GM12878 (cell line): ENCODE measurements at regions not wholly inside any gene's neighbourhood (a gene's known extent, or its start where the extent isn't known, plus 50 kb on each side); places are given as distances from the start of the nearest gene placed in this dataset.

Source experiments
- CBX3 ChIP-seq: fragments of 200-600 bp; sonication (generic); IDR thresholded peaks from 2 replicates; pipeline ENCODE4 v1.6.1; 2016; ENCODE audit warnings: low read depth, borderline replicate concordance
- CEBPZ ChIP-seq: fragments of 150-350 bp; IDR thresholded peaks from 2 replicates; pipeline ENCODE4 v1.6.1; 2016; ENCODE audit warnings: low read depth, low read length
- CTCF ChIP-seq, 3 experiments: IDR thresholded peaks in 2 of 3; conservative IDR thresholded peaks in 1 of 3; 2 replicates each; pipeline ENCODE4 v1.5.1; 2011; ENCODE audit warnings: low read depth in 3 of 3, low read length in 3 of 3, mild to moderate bottlenecking in 3 of 3, control low read depth in 2 of 3, moderate library complexity in 2 of 3, inconsistent platforms in 1 of 3, mixed read lengths in 1 of 3; ENCODE audit not compliant: control insufficient read depth in 2 of 3, insufficient read depth in 1 of 3; ENCODE audit errors: extremely low read depth in 1 of 3
- EZH2 ChIP-seq: IDR thresholded peaks from 2 replicates; pipeline ENCODE4 v1.6.1; 2012; ENCODE audit warnings: low read depth, mild to moderate bottlenecking, control low read depth, inconsistent platforms, low read length, borderline replicate concordance; ENCODE audit not compliant: control insufficient read depth
- KDM1A ChIP-seq: fragments of 200-600 bp; sonication (generic); IDR thresholded peaks from 2 replicates; pipeline ENCODE4 v1.6.1; 2016; ENCODE audit warnings: borderline replicate concordance
- MAX ChIP-seq: IDR thresholded peaks from 2 replicates; pipeline ENCODE4 v1.6.1; 2012; ENCODE audit warnings: low read depth, low read length, improper control_type of control experiment
- POLR2A ChIP-seq: IDR thresholded peaks from 2 replicates; pipeline ENCODE4 v1.6.1; 2011; ENCODE audit warnings: low read depth, mild to moderate bottlenecking, low read length
- POLR2AphosphoS5 ChIP-seq: IDR thresholded peaks from 2 replicates; pipeline ENCODE4 v1.6.1; 2011; ENCODE audit warnings: mild to moderate bottlenecking, low read length, inconsistent platforms
- RCOR1 ChIP-seq: conservative IDR thresholded peaks from 2 replicates; pipeline ENCODE4 v1.6.1; 2012; ENCODE audit warnings: low read depth, low read length, improper control_type of control experiment
- SIN3A ChIP-seq: IDR thresholded peaks from 2 replicates; pipeline ENCODE4 v1.6.1; 2012; ENCODE audit warnings: low read depth, low read length, improper control_type of control experiment
- SUZ12 ChIP-seq: fragments of 200-600 bp; sonication (generic); IDR thresholded peaks from one replicate; pipeline ENCODE4 v1.6.1; 2018; ENCODE audit warnings: antibody characterized with exemption, mild to moderate bottlenecking; ENCODE audit not compliant: unreplicated experiment
- ZNF207 ChIP-seq: fragments of 450-650 bp; IDR thresholded peaks from 2 replicates; pipeline ENCODE4 v1.6.1; 2014; ENCODE audit warnings: antibody characterized with exemption, mild to moderate bottlenecking, borderline replicate concordance

DNA sequence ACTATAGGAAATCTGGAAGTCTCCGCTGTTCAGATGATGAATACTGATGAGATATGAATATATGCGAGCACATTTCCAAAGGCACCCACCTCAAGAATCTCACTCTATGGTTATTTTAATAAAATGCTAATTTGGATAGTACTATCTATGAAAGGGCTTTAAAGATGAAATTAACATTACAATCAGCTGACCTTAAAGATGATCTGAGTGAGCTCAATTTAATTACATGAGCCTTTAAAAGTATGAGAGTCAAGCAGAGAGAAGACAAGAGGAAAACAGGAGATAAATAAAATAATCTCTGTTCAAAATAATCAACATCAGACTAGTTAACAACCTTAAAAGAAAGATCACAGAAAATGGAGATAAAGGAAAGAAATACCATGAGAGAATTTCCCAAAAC is 474.1 kb upstream of the TUSC1 start:
- TF ChIP-seq POLR2A (no peak), EZH2 (no peak), ZNF207 (no peak), SUZ12 (no peak), CTCF (IDR thresholded peaks at IDR 0.05 in 2 of 3, conservative IDR thresholded peaks at IDR 0.05 in 1 of 3; ENCODE audit: control insufficient read depth in 2 of 3, extremely low read depth in 1 of 3, insufficient read depth in 1 of 3, low read depth in 3 of 3, low read length in 3 of 3) (no peak), POLR2AphosphoS5 (no peak), KDM1A (no peak), CBX3 (no peak), SIN3A (no peak), RCOR1 (no peak), MAX (no peak), CEBPZ (no peak)
